K562 (cell line): ENCODE measurements at regions not wholly inside any gene's neighbourhood (a gene's known extent, or its start where the extent isn't known, plus 50 kb on each side); places are given as distances from the start of the nearest gene placed in this dataset.

Experiments
- DPF2 ChIP-seq: fragments of 450-650 bp; IDR thresholded peaks from 2 replicates; pipeline ENCODE4 v1.6.1; 2016
- ELF2 ChIP-seq: fragments of 250-450 bp; sonication (Bioruptor Pico); IDR thresholded peaks from 2 replicates; pipeline ENCODE4 v1.5.0; 2021; ENCODE audit warnings: mild to moderate bottlenecking
- HSF4 ChIP-seq: fragments of 250-450 bp; sonication (Bioruptor Pico); IDR thresholded peaks from 2 replicates; pipeline ENCODE4 v2.1.2; 2022; ENCODE audit warnings: mild to moderate bottlenecking, moderate library complexity, borderline replicate concordance
- RERE ChIP-seq: sonication (generic); formaldehyde crosslinking; IDR thresholded peaks from 2 replicates; pipeline ENCODE4 v1.8.0; 2023; ENCODE audit warnings: missing genetic modification reagents, mild to moderate bottlenecking, borderline replicate concordance
- SMAD4 ChIP-seq: fragments of 250-450 bp; sonication (Bioruptor Pico); conservative IDR thresholded peaks from 2 replicates; pipeline ENCODE4 v1.8.0; 2021; ENCODE audit warnings: inconsistent platforms, mild to moderate bottlenecking, moderate library complexity
- TF ChIP-seq, protein P1 (sequence below), 2 experiments: fragments of 250-450 bp in 1 of 2; fragments of 450-650 bp in 1 of 2; sonication (Bioruptor Pico) in 1 of 2; IDR thresholded peaks; 2 replicates each; pipeline versions ENCODE4 v1.6.1 to v1.8.0; 2016 to 2021; ENCODE audit warnings: mild to moderate bottlenecking in 2 of 2, moderate library complexity in 2 of 2, missing compliant biosample characterization in 1 of 2, missing genetic modification characterization in 1 of 2

DNA sequence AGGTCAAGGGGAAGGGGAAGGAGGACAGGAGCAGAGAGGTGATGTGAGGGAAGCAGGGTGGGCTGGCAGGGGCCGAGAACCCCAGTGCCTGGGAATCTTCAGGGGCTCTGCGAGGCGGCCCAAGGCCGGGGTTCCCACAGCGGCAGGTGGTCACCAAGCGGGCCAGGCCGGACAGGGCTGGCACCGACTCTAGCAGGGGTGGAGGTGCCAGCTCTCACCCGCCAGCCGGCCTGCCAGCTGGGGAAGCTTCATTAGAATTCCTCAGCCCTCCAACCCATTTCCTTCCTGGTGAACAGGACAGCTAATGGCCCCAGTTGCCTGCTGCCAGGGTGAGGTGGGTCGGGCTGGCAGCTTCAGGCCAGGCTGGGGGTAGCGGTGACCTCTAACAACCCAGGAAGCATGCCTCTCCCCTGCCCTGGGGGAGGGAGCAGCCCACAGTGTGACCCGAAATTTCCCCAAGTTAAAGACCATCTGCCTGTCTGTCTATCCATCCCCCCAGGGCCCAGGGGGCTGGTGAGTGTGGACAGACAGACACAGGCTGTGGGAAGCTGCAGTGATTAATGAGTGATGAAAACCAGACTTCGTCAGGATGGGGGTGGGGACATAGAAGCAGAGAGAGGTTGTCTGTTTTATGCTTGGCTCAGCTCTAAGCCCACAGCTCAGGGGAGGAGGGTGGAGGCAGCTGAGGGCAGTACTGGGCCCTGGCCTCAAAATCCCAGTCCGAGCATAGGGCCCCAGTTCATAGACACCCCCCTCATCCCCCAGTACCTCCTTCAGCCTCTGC, 144.1 kb downstream of the ZFP36L2 start (continued):
- TF ChIP-seq SMAD4 (CRISPR knock-in tag) (0 out of 2 replicates have a peak, but pooled peaks have one; percentile 23), HSF4 (CRISPR knock-in tag) (no peak), ELF2 (CRISPR knock-in tag) (no peak), RERE (CRISPR knock-in tag) (no peak), DPF2 (no peak)
- TF ChIP-seq, protein P1, sequence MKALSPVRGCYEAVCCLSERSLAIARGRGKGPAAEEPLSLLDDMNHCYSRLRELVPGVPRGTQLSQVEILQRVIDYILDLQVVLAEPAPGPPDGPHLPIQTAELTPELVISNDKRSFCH (CRISPR knock-in tag; IDR thresholded peaks at IDR 0.05) = no peak
- TF ChIP-seq, protein P1 (tag; IDR thresholded peaks at IDR 0.05) = no peak
